WTC11 (cell line): ENCODE measurements at regions not wholly inside any gene's neighbourhood (a gene's known extent, or its start where the extent isn't known, plus 50 kb on each side); places are given as distances from the start of the nearest gene placed in this dataset.
A peak's percentile ranks its signal among the peaks of the same experiment; 100 is the strongest.

Experiments
- ATAC-seq: fragments of 200-7000 bp; cut with Tn5 transposase; 2 replicates; pipeline ENCODE4 v1.10.0; 2021; ENCODE audit warnings: mild to moderate bottlenecking, moderate library complexity
- CTCF ChIA-PET: fragments of 300-600 bp; sonication (Branson Sonifier 250); formaldehyde crosslinking; loops from one replicate; lab custom pipeline; 2021; ENCODE audit warnings: antibody characterized with exemption; lab: Charles Lee
- POLR2A ChIA-PET: fragments of 350-600 bp; sonication (Branson Sonifier 250); formaldehyde crosslinking; loops from one replicate; lab custom pipeline; 2021; ENCODE audit warnings: antibody characterized with exemption; lab: Charles Lee
- DNase-seq: peaks from one replicate; pipeline ENCODE4 v3.0.0; 2021; ENCODE audit warnings: low spot score
- H3K27ac Mint-ChIP-seq: 2 replicates; pipeline ENCODE4 v1.8.0; 2021; ENCODE audit warnings: mixed read lengths
- H3K27me3 Mint-ChIP-seq: 2 replicates; pipeline ENCODE4 v1.8.0; 2021; ENCODE audit warnings: low read depth, mild to moderate bottlenecking, moderate library complexity, mixed read lengths
- H3K36me3 Mint-ChIP-seq: 2 replicates; pipeline ENCODE4 v1.8.0; 2021; ENCODE audit warnings: mixed read lengths
- H3K4me1 Mint-ChIP-seq: 2 replicates; pipeline ENCODE4 v1.8.0; 2022; ENCODE audit warnings: mixed read lengths
- H3K4me3 Mint-ChIP-seq: 2 replicates; pipeline ENCODE4 v1.8.0; 2021; ENCODE audit warnings: mild to moderate bottlenecking, moderate library complexity, mixed read lengths
- H3K9me3 Mint-ChIP-seq: 2 replicates; pipeline ENCODE4 v1.8.0; 2021; ENCODE audit warnings: mixed read lengths
- AFF4 ChIP-seq: sonication (generic); formaldehyde crosslinking; IDR thresholded peaks from 2 replicates; pipeline ENCODE4 v1.8.1; 2023; ENCODE audit warnings: mild to moderate bottlenecking, missing genetic modification reagents, borderline replicate concordance
- ATF1 ChIP-seq: sonication (generic); formaldehyde crosslinking; IDR thresholded peaks from 2 replicates; pipeline ENCODE4 v1.8.1; 2023; ENCODE audit warnings: mild to moderate bottlenecking, moderate library complexity, missing genetic modification reagents
- ATF6 ChIP-seq: sonication (generic); formaldehyde crosslinking; IDR thresholded peaks from 2 replicates; pipeline ENCODE4 v1.8.1; 2023; ENCODE audit warnings: mild to moderate bottlenecking, missing genetic modification reagents
- FOXK1 ChIP-seq: sonication (generic); formaldehyde crosslinking; IDR thresholded peaks from 2 replicates; pipeline ENCODE4 v1.8.0; 2022; ENCODE audit warnings: mild to moderate bottlenecking, moderate library complexity, missing genetic modification reagents
- HMGXB4 ChIP-seq: sonication (generic); formaldehyde crosslinking; IDR thresholded peaks from 2 replicates; pipeline ENCODE4 v1.8.1; 2023; ENCODE audit warnings: mild to moderate bottlenecking, moderate library complexity, missing genetic modification reagents
- NR3C1 ChIP-seq: sonication (generic); formaldehyde crosslinking; conservative IDR thresholded peaks from 2 replicates; pipeline ENCODE4 v1.8.1; 2023; ENCODE audit warnings: low read depth, mild to moderate bottlenecking, missing genetic modification reagents
- PRDM15 ChIP-seq: sonication (generic); formaldehyde crosslinking; IDR thresholded peaks from 2 replicates; pipeline ENCODE4 v1.8.0; 2022; ENCODE audit warnings: missing genetic modification reagents
- SMAD3 ChIP-seq: sonication (generic); formaldehyde crosslinking; IDR thresholded peaks from 2 replicates; pipeline ENCODE4 v1.8.0; 2022; ENCODE audit warnings: missing genetic modification reagents, mild to moderate bottlenecking, borderline replicate concordance
- TCF7 ChIP-seq: sonication (generic); formaldehyde crosslinking; IDR thresholded peaks from 2 replicates; pipeline ENCODE4 v1.8.0; 2022; ENCODE audit warnings: mild to moderate bottlenecking, low read depth, missing genetic modification reagents, moderate library complexity
- ZNF232 ChIP-seq: sonication (generic); formaldehyde crosslinking; IDR thresholded peaks from 2 replicates; pipeline ENCODE4 v1.8.0; 2022; ENCODE audit warnings: mild to moderate bottlenecking, missing genetic modification reagents
- ZNF416 ChIP-seq: fragments of 250-450 bp; sonication (Bioruptor Pico); IDR thresholded peaks from 2 replicates; pipeline ENCODE4 v1.9.0; 2021; ENCODE audit warnings: mild to moderate bottlenecking, inconsistent platforms
- ZNF532 ChIP-seq: fragments of 250-450 bp; sonication (Bioruptor Pico); IDR thresholded peaks from 2 replicates; pipeline ENCODE4 v1.9.0; 2021; ENCODE audit warnings: mild to moderate bottlenecking, borderline replicate concordance
- ZNF671 ChIP-seq: fragments of 250-450 bp; sonication (Bioruptor Pico); IDR thresholded peaks from 2 replicates; pipeline ENCODE4 v1.8.0; 2021; ENCODE audit warnings: mild to moderate bottlenecking

GRCh38 chr13:111941845-111942447 is 125.0 kb upstream of the SOX1 start (continued):
- no peak for TF ChIP-seq ATF6 (CRISPR knock-in tag)
- TF ChIP-seq FOXK1 (CRISPR knock-in tag) = no peak

GRCh38 chr13:111943229-111943795 is 123.6 kb upstream of the SOX1 start:
- POLR2A ChIA-PET = no interaction called here
- H3K36me3 Mint-ChIP-seq = no peaks in the 10 kb centered on the region
- H3K4me3 Mint-ChIP-seq = no peak overlapping the region
- H3K27ac Mint-ChIP-seq = no peak overlapping the region
- H3K9me3 Mint-ChIP-seq = no peaks in the 10 kb centered on the region
- no peak for DNase-seq
- H3K27me3 Mint-ChIP-seq = no peaks in the 10 kb centered on the region
- H3K4me1 Mint-ChIP-seq = no peaks in the 10 kb centered on the region
- CTCF ChIA-PET = no interaction called here
- TF ChIP-seq PRDM15 (CRISPR knock-in tag) (no peak), NR3C1 (CRISPR knock-in tag) (no peak), ZNF671 (CRISPR knock-in tag) (no peak), FOXK1 (CRISPR knock-in tag) (no peak), AFF4 (no peak), TCF7 (CRISPR knock-in tag) (no peak), ZNF232 (CRISPR knock-in tag) (no peak), SMAD3 (CRISPR knock-in tag) (no peak)
- TF ChIP-seq, all 79 proteins: peak for 0
- peak; percentile 24; the same call in 1 of the 2 replicates for ATAC-seq

GRCh38 chr13:111944171-111944583 is 122.8 kb upstream of the SOX1 start:
- DNase-seq = no peak
- H3K4me1 Mint-ChIP-seq = no peaks in the 10 kb centered on the region
- TF ChIP-seq HMGXB4 (no peak), ZNF532 (CRISPR knock-in tag) (no peak), TCF7 (CRISPR knock-in tag) (no peak), ZNF416 (CRISPR knock-in tag) (no peak), ATF1 (no peak), ZNF671 (CRISPR knock-in tag) (no peak)
- TF ChIP-seq, all 79 proteins: peak for 0
- ChIA-PET CTCF (no interaction called here), POLR2A (no interaction called here)
- Mint-ChIP-seq H3K4me3 (no peak overlapping the region), H3K36me3 (no peaks in the 10 kb centered on the region), H3K27me3 (no peaks in the 10 kb centered on the region), H3K27ac (no peak overlapping the region), H3K9me3 (peaks cover 4% of the 10 kb centered on the region; the same call in 1 of the 2 replicates)
- ATAC-seq = no peak
